Sigmoid colon (tissue), 3 donors: ENCODE measurements at regions not wholly inside any gene's neighbourhood (a gene's known extent, or its start where the extent isn't known, plus 50 kb on each side); places are given as distances from the start of the nearest gene placed in this dataset.

Source experiments
- POLR2A ChIP-seq, 2 donors: fragments of 450-650 bp; IDR thresholded peaks; one replicate each; pipeline ENCODE4 v1.6.1; 2016; ENCODE audit warnings: antibody characterized with exemption in 2 of 2, mild to moderate bottlenecking in 2 of 2, moderate library complexity in 2 of 2
- TF ChIP-seq, protein P1 (sequence below), 4 experiments: fragments of 450-650 bp in 3 of 4; fragments of 200-600 bp in 1 of 4; IDR thresholded peaks; one replicate each; pipeline ENCODE4 v1.5.1; 2016 to 2019; ENCODE audit warnings: antibody characterized with exemption in 4 of 4, mild to moderate bottlenecking in 3 of 4, moderate library complexity in 2 of 4

DNA sequence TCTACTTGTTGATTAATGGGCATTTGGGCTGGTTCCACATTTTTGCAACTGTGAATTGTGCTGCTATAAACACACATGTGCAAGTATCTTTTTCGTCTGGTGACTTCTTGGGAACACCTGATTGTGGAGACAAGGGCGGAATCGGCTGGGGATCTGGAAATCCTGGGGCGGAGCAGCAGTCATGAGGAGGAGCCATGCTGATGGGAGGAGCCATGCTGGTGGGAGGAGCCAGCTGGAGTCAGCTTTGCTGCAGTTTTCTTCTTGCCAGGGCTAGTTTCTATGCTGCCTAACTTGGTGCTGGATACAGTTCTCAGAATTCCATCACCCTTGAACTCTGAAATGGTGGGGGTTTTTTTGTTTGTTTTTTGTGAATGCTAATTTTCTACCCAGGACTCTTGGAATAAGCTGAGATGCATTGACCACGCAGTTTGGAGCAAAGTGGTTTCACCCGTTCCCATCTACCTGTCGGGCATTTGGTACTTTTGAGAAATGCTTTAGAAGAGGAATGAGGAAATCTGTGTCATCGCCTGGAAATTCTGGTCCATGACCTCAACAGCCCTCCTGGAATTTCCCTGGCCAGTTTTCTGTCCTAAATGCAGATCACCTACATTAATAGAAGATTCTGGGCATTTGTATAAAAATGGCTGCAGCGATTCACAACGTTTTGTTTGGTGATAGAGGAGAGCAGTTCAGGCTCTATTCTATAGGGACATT is 217.4 kb upstream of the ZFHX3 start:
- TF ChIP-seq, protein P1, sequence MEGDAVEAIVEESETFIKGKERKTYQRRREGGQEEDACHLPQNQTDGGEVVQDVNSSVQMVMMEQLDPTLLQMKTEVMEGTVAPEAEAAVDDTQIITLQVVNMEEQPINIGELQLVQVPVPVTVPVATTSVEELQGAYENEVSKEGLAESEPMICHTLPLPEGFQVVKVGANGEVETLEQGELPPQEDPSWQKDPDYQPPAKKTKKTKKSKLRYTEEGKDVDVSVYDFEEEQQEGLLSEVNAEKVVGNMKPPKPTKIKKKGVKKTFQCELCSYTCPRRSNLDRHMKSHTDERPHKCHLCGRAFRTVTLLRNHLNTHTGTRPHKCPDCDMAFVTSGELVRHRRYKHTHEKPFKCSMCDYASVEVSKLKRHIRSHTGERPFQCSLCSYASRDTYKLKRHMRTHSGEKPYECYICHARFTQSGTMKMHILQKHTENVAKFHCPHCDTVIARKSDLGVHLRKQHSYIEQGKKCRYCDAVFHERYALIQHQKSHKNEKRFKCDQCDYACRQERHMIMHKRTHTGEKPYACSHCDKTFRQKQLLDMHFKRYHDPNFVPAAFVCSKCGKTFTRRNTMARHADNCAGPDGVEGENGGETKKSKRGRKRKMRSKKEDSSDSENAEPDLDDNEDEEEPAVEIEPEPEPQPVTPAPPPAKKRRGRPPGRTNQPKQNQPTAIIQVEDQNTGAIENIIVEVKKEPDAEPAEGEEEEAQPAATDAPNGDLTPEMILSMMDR (IDR thresholded peaks at IDR 0.05) = no peak
- no peak for TF ChIP-seq POLR2A (IDR thresholded peaks at IDR 0.05)
